ENCODE measurements at regions not wholly inside any gene's neighbourhood (a gene's known extent, or its start where the extent isn't known, plus 50 kb on each side); places are given as distances from the start of the nearest gene placed in this dataset.
A peak's percentile ranks its signal among the peaks of the same experiment; 100 is the strongest.

- DNase-seq: no peak
Observed at GRCh38 chr13:40179445-40180281, 486.8 kb downstream of the FOXO1 start.

DNA sequence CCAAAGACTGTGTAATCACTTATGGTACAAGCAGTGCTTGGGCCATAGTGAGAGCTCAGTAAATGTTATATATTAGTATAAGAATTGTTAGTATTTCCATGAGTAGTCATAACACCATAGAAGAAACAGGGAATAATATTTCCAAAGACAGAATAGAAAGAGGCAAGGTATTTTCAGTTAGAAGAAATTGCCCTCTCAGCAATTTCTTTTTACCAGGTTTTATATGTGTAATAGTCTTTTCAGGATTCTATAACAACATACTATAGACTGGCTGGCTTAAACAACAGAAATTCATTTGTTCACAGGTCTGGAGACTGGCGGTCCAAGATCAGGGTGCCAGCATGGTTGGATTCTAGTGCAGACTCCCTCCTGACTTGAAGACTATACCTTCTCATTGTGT is 485.7 kb downstream of the FOXO1 start:
- no peak for DNase-seq

- no peak for DNase-seq
Observed at GRCh38 chr13:40181203-40181845, 485.1 kb downstream of the FOXO1 start.

GRCh38 chr13:40182591-40182990 is 483.9 kb downstream of the FOXO1 start:
- DNase-seq: no peak

GRCh38 chr13:40185414-40185813 is 481.0 kb downstream of the FOXO1 start:
- DNase-seq: no peak

DNA sequence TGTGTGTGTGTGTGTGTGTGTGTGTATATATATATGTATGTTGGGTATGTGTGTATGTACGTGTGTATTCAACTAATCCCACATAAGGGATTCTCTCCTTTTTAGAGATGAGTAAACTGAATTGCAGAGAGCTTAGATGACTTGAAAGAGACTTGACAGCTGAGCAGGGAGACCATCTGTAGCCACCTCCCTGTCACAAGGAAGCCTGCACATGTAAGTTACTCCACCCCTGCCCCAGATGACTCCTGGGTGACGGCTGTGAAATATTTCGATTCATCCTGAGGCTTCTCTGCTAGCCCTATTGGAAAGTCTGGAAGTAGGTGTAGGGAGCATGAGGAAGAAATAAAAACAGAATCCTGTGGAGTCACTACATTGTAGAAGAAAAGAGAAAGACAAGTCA is 480.4 kb downstream of the FOXO1 start:
- no peak for DNase-seq

DNA sequence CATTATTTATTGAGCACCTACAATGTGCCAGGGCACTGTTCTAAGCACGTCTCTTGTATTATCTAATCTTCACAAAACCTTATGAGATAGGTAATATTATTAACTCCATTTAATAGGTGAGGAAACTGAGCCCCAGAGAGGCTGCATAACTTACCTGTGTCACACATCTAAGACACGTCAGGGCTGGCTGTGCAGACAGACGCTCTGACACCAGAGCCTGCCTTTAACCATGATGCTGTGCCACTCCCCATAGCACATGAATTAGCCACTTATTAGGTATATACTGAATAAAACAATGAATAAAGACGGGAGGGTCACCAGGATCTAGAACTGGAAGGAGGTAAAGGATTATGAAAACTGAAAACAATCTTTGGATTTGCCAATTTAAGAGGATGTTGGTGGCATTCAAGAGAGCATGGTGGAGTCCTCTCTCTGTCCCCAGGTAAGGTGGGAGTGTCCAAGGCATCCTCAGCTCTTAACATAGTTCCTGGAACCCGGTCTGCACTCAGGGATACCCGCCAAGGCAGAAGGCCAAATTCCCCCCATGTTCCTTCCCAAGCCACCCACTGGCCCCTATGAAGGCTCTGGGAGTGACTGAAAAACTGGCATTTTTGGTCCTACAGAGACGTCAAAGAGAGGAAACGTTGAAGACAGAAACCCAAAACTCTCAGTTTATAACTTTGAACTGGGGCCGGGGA is 479.7 kb downstream of the FOXO1 start:
- DNase-seq: no peak

DNA sequence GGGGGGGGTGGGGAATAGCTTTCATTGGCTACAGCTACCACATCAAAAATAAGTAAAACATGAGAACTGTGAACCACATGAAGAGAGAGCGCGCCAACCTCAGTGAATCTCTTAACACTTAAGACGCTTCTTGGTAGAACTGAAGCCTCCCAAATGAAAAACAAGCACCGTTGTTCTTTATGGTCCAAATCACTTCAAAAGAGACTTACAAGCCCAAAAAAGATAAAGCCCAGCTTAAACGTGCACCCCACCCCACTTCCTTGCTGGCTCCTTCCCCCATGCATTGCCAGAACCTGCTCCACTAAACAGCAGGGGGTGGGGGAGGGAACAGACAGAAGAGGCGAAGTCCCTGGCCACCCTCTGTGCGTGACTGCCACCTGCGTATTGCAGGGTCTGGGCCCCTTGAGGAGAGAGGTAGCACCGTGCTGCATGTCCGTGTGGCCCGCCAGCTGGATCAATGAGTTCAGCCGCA is 479.1 kb downstream of the FOXO1 start:
- DNase-seq: no peak

- DNase-seq: peak; percentile 57
Observed at GRCh38 chr13:40187841-40188591, 478.4 kb downstream of the FOXO1 start.

- DNase-seq: no peak
Observed at GRCh38 chr13:40189426-40189825, 477.0 kb downstream of the FOXO1 start.

DNA sequence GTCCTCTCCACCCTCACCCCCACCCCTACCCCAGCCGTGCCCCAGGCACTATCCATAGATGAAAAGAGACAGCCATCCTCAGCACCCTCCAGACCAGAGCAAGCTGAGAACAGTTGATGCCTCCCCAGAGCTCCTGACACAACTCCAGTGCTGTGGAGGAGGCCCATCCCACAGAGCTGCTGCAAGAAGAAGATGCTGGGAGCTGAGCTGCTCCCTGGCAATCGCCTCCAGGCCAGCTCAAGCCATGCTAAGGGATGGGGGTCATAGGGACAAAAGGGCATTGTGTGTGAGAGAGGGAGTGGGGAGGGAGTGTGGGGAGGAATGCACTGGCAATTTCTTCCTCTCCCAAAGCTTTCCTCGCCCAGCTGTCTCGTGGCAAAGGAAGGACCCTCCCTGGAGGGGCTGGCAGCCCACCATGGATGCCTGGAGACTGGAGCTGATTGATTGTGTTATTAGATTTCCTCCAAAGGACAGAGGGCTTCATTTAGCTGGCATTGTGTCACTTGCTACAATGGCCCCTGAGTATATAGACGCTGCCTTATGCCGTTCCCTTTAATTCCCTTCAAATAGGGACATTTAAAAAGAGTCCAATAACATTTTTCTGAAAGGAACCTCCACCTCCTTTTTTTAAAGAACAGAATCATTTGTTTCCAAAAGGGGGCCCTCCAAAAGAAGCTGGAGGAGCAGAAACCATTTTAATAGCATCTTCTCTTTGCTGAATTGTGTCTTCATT is 476.4 kb downstream of the FOXO1 start:
- peak; percentile 97 for DNase-seq

GRCh38 chr13:40190641-40191100 is 475.8 kb downstream of the FOXO1 start:
- DNase-seq: peak; percentile 93

DNA sequence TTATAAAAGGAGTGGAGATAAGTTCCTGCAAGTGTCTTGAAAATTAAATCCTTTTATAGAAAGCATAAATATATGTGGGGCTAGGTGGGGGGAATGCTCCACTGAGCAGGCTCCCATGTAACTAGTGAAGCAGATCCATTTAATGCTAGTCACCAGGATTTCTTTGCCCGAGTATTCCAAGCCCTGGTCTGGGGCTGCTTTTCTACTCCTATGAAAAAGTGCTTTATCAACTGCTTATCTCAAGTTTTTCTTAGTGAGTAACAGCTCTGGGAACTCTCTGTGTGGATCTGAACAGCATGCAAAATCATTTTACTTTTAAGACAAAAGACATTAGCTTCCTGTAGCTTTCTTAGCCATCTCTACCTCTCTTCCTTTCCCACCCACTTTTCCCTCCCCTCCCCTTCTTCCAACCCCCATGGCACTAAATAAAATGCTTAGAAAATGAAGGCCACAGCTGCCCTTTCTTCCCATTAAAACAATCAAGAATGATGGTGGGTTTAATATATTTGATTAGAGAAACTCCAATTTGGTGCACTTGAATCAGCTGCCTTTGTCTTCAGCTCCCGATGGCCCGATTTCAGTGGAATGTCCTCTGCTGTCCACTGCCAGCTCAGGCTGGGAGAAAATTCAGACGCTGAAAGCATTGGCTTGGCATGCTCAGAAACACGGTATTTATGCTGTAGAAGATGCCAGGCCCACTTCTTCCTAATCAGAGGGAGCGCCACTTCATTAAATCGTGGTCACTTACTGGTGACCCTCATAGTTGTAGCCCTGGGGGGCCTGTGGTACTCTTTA is 475.1 kb downstream of the FOXO1 start:
- no peak for DNase-seq

DNA sequence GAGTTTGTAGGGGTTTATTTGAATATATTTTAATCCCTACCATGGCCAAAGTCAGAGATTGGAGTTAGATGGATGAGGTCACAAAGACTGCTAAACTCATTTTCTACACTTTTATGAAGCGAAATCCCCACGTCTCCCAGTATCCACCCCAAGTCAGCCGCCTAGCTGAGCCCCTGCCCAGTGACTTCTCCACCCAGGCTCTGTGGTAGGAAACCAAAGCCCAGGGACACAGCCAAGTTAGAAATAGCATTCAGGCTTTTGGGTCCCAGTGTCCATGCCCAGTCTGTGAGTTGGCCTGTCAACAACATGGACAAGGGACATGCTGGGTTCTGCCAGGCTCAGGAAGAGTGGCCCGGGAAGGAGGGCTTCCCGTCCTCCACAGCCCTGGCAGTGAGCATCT is 474.0 kb downstream of the FOXO1 start:
- DNase-seq: no peak

DNA sequence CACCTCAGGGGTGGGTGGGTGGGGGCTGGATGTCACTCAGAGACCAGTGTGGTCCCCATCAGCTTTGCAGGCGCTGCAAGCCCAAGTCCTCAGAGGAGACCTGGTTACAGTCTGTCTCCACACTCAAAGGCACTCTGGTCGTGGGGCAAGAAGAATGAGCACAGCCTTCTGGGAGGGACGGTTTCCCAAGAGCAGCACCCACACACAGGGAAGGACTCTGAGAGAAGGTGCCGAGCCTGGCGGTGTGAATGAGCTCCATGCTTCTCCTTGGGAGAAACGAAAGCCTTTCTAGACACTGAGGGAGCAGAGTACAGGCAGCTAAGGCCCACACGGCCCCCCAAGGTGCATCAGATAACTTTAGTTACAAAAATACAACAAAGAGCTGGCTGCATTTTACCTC is 473.6 kb downstream of the FOXO1 start:
- no peak for DNase-seq

GRCh38 chr13:40193286-40194223 is 472.9 kb downstream of the FOXO1 start:
- DNase-seq: no peak

- no peak for DNase-seq
Observed at GRCh38 chr13:40194224-40194806, 472.1 kb downstream of the FOXO1 start.

GRCh38 chr13:40197049-40197448 is 469.4 kb downstream of the FOXO1 start:
- no peak for DNase-seq

- DNase-seq: no peak
Observed at GRCh38 chr13:40197936-40198595, 468.4 kb downstream of the FOXO1 start.

Data from islet precursor cell (in vitro differentiated cells).